AG04449 (cell line): ENCODE measurements at regions not wholly inside any gene's neighbourhood (a gene's known extent, or its start where the extent isn't known, plus 50 kb on each side); places are given as distances from the start of the nearest gene placed in this dataset.

Experiments
- CTCF ChIA-PET: fragments of 350-600 bp; formaldehyde crosslinking; extraction: SDS; loops from one replicate; lab custom pipeline; 2021; ENCODE audit warnings: antibody characterized with exemption; lab: Yijun Ruan, JAX
- POLR2A ChIA-PET: fragments of 400-600, 350-600 bp; formaldehyde crosslinking; extraction: SDS; loops from one replicate; lab custom pipeline; 2020; ENCODE audit warnings: antibody characterized with exemption, inconsistent platforms; lab: Yijun Ruan, JAX
- DNase-seq: peaks from one replicate; pipeline ENCODE4 v3.0.0-alpha.2; 2010; ENCODE audit warnings: low read depth, low spot score
- H3K4me3 ChIP-seq: 2 replicates; pipeline ENCODE4 v1.5.1; 2011; ENCODE audit warnings: low read depth, mild to moderate bottlenecking, control low read depth, low read length
- CTCF ChIP-seq: IDR thresholded peaks from one replicate; pipeline ENCODE4 v1.5.1; 2011; ENCODE audit warnings: mild to moderate bottlenecking, moderate library complexity, low read length, control low read depth, inconsistent platforms; ENCODE audit not compliant: insufficient read depth; ENCODE audit errors: missing control alignments

GRCh38 chr2:215779912-215780311 is 233.4 kb downstream of the MREG start:
- ChIA-PET CTCF (interaction anchor here (0.6 kb wide), 1 partner anchor 17 kb away, joined by 3 read pairs; no protein-coding TSS in a partner anchor), POLR2A (no interaction called here)
- H3K4me3 ChIP-seq = no peak overlapping the region

GRCh38 chr2:215777465-215778044 is 235.8 kb downstream of the MREG start:
- no peak overlapping the region for H3K4me3 ChIP-seq
- TF ChIP-seq CTCF = no peak
- no peak for DNase-seq
- ChIA-PET POLR2A (no interaction called here), CTCF (interaction anchor here (5.0 kb wide), 1 partner anchor 7 kb away, joined by 27 read pairs; no protein-coding TSS in a partner anchor)

More at GRCh38 chr2:215779912-215780311, 233.4 kb downstream of the MREG start:
- no peak for DNase-seq
- TF ChIP-seq CTCF = no peak

- CTCF ChIA-PET = interaction anchor here (5.0 kb wide), 1 partner anchor 10 kb away, joined by 27 read pairs; no protein-coding TSS in a partner anchor
- H3K4me3 ChIP-seq = no peak overlapping the region
- DNase-seq = no peak
- TF ChIP-seq CTCF = no peak
- POLR2A ChIA-PET = interaction anchor here (0.6 to 2.3 kb wide), 3 partner anchors 10 to 73 kb away, joined by 3 to 6 read pairs (median 5); no protein-coding TSS in a partner anchor
Measured at GRCh38 chr2:215775106-215775505, 238.2 kb downstream of the MREG start.

DNA sequence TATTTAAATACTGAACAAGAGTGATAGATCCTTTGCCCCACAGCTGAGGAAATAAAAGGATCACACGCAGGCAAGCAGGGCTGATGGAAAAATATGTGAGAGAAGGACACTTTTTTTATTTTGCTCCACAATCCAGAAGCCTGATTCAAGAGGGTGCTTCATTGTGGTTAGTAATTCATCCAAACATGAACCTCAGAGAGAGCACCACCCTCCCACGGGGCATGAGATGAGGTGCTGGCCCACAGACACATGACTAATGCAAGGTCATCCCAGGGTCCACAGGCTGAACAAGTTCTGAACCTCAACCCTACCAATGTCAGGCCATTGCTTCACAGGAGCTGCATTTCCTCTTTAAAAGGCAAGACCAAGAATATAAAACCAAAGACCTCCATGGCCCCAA is 239.6 kb downstream of the MREG start:
- no peak overlapping the region for H3K4me3 ChIP-seq
- ChIA-PET POLR2A (interaction anchor here (0.8 to 2.3 kb wide), 7 partner anchors 11 to 340 kb away, joined by 3 to 9 read pairs (median 3); no protein-coding TSS in a partner anchor), CTCF (interaction anchor here (1.1 to 5.0 kb wide), 2 partner anchors 11 to 19 kb away, joined by 4 to 27 read pairs; no protein-coding TSS in a partner anchor)
- TF ChIP-seq CTCF = no peak
- DNase-seq = peak; percentile 88

DNA sequence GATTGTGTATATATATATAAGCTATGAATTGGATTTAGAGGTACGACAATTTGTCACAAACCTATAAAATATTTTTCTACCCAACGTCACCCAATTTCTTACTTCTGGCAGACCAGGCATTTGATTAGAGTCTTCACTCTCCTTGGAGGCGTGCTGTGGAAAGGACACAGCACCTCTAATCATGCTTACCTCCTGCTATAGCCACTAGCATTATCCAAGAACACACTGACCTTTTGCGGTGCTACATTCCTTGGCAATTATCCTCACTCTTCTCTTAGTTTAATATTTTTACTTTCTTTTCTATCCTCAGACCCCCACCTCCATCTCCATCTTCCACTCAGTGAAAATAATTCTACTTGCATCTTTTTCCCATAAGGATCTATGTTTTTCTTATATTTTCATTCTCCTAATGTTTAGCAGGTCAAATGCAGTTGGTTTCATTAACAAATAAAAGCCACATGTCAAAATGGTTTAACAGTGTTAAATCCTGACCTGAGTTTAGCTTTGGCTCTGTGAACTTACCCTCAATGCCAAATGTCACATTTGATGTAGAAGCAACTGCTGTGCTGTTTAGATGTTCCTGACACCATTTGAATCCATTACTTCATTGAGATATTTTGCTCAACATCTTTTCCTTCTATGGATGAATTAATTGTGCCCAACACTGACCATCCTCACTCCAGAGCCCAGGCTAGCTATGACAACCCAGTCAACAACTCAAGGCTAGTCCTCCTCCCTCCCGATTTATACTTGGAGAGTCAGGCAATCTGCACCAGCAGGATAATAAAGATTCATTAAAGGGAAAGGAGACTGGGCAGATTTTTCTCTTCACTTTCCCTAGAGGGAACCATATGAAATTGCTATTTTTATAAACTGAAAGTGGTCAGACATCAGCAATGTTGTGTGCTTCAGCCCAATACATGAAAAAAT is 240.5 kb downstream of the MREG start:
- POLR2A ChIA-PET = interaction anchor here (0.7 to 2.3 kb wide), 4 partner anchors 9 to 244 kb away, joined by 3 to 9 read pairs (median 4); no protein-coding TSS in a partner anchor
- no peak for DNase-seq
- no peak overlapping the region for H3K4me3 ChIP-seq
- CTCF ChIA-PET = interaction anchor here (1.1 to 5.0 kb wide), 3 partner anchors 12 to 147 kb away, joined by 4 to 27 read pairs (median 4); no protein-coding TSS in a partner anchor
- TF ChIP-seq CTCF = no peak
